Fibroblast of the aortic adventitia (primary cell): ENCODE measurements at regions not wholly inside any gene's neighbourhood (a gene's known extent, or its start where the extent isn't known, plus 50 kb on each side); places are given as distances from the start of the nearest gene placed in this dataset.
A peak's percentile ranks its signal among the peaks of the same experiment; 100 is the strongest.

Experiments
- DNase-seq: peaks from one replicate; pipeline ENCODE4 v3.0.0-alpha.2; 2010; ENCODE audit warnings: low read depth
- H3K4me3 ChIP-seq: 2 replicates; pipeline ENCODE4 v1.5.1; 2011; ENCODE audit warnings: low read depth, mild to moderate bottlenecking, control low read depth, low read length, moderate library complexity
- CTCF ChIP-seq: IDR thresholded peaks from 2 replicates; pipeline ENCODE4 v1.5.1; 2011; ENCODE audit warnings: mild to moderate bottlenecking, low read length, control low read depth, inconsistent platforms; ENCODE audit not compliant: insufficient read depth

- DNase-seq: no peak
- no peak overlapping the region for H3K4me3 ChIP-seq
- TF ChIP-seq CTCF: no peak
Observed at GRCh38 chr9:129435988-129436717, 184.7 kb downstream of the C9orf50 start.

- DNase-seq: peak; percentile 43
- no peak for TF ChIP-seq CTCF
- H3K4me3 ChIP-seq: no peak overlapping the region
Observed at GRCh38 chr9:129435291-129435690, 185.6 kb downstream of the C9orf50 start.

DNA sequence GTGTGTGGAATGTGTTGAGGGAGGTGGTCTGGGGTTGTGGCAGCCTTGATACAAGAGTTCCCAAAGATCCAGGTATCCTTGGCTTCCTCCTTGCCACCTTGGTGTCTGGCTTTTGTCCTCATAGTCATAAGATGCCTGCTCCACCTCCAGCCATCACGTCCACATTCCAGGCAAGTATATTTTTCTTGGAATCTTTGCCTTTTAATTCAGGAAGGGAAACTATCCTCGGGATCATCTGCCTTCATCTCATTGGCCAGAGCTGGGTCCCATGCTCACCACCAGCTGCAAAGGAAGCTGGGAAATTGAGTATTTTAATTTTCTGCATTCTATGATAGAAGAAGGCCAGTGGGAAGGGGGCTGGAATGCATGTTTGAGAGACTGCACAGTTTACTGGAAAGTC, 186.7 kb downstream of the C9orf50 start:
- TF ChIP-seq CTCF: no peak
- DNase-seq: no peak
- no peak overlapping the region for H3K4me3 ChIP-seq

- no peak for DNase-seq
- TF ChIP-seq CTCF: no peak
- H3K4me3 ChIP-seq: no peak overlapping the region
Observed at GRCh38 chr9:129432297-129433154, 188.4 kb downstream of the C9orf50 start.

DNA sequence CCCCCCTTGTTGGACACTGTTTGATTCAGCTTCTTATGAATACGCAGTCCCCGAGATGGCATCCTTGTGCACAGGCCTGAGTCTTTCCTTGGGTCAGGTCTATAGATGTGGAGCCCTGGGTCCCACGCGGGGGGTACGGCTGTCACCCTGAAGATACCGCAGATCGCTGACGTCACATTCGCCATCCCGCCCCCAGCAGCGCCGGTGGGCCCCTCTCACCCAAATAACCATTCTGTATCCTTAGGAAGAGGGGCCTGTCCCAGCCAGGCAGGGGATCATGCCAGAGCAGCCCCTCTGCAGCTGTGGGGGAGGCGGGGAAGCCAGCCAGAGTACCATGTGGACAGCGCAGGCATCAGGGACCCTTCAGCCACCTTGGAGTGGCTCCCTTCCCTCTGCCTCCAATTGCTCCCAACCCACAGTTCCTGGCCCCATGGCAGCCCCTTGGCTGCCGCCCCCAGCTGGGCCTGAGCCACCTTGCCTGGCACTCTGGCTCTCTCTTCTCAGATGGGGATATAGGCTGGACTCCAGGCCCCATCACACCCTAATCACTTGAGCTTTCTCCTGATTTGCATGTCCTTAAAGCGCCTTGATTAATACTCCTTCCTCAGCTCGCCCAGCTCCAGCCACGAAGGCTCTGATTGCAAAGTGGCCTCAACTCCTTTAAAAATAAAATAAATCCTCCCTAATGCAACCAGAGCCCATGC, 189.8 kb downstream of the C9orf50 start:
- no peak for TF ChIP-seq CTCF
- no peak overlapping the region for H3K4me3 ChIP-seq
- DNase-seq: no peak

DNA sequence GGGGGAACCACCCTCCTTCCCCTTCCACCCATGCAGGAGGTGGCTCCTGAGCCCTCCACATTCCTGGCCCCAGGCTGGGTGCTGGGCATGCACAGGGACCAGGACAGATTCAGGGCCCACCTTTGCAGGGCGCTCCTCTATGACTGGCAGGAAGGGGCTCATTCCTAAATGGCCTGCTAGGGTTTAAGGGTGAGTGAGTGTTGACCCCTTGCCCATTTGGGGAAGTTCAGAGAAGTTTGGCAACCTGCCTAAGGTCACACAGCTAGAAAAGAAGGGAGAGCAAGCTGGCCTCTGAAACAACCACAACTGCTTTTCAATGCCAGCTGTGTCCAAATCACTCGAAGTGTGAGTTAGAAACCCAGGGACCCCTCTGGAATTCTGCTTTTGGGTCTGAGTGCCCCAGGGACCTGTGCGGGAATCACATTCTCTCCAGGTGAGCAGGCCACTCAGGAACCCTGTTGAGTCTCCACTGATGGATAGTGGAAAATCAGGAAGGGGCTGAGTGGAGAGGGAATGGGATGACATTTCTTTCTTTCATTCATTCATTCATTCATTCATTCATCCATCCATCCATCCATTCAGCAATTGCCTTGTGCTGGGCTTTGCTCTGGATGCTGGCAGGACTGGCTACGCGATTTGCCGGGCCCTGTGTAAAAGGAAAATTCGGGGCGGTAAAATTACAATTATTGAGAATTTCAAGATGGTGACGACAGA, 191.9 kb downstream of the C9orf50 start:
- no peak for TF ChIP-seq CTCF

More for the DNA sequence above, 191.9 kb downstream of the C9orf50 start:
- no peak for DNase-seq
- no peak overlapping the region for H3K4me3 ChIP-seq
